ENCODE measurements at regions not wholly inside any gene's neighbourhood (a gene's known extent, or its start where the extent isn't known, plus 50 kb on each side); places are given as distances from the start of the nearest gene placed in this dataset.

DNA sequence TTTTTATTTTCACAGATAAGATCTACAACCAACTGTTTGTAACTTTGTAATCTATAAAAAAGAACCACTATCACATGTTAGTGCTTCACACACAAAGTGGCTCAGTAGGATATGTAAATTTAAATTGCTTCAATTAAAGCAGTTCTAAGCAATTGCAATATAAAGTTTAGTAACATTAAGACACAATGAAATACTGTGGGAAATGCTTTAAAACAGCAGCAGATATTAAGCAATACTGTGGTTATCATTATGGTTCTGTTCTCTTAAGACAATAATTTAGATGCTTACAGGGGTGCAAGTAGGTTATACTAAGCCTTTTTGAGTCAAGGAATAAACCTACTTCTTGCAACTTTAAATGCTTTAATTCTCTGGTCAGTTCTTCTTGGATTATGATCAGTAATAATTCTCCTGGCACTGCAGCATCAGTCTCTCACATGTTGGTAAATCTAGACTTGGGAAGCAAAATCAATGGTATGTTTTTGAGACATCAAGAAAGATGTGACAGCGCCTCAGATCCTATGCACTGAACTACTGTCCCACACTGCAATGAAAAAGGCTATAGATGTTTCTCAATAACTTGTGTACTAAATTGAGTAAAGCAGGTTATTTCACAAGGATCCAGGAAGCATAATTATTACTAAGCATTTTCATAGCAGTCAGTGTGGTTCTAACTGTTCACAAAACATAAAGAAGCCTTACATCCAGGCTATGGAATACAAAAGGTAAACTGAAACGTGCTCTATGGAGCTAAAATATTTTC lies 338.7 kb upstream of the PDE4D start:
- Histone ChIP-seq H3K36me3 (ENCODE audit: insufficient read depth) (no peaks in the 10 kb centered on the region), H3K4me1 (ENCODE audit: insufficient read depth) (no peaks in the 10 kb centered on the region), H3K27ac (ENCODE audit: low read depth) (no peak overlapping the region), H3K4me3 (ENCODE audit: low read depth, low read length) (no peak overlapping the region)
- WGBS, result 83% methylated on average over 2 of the region's 2 CpGs
- DNase-seq (ENCODE audit: extremely low spot score), result no peak

DNA sequence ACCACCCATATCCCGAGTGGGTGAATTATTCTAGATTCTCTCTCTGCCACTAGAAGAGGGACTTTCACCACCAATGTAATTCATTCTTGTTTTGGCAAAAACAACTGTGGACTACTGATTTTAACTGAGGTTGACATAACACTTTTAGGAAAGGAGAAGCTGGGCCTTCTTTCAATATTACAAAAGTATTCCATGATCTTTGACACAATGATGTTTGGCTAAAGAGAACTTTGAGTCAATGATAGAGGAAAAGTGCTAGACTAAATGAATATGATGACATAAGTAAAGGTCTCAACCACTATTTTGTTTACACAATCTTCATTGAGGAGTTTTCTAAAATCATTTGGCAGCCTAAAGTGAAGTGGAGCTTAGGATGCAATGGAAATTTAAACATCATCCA lies 336.9 kb upstream of the PDE4D start:
- DNase-seq (ENCODE audit: extremely low spot score), result no peak
- WGBS, result 96% methylated on average over 1 of the region's 1 CpG

DNA sequence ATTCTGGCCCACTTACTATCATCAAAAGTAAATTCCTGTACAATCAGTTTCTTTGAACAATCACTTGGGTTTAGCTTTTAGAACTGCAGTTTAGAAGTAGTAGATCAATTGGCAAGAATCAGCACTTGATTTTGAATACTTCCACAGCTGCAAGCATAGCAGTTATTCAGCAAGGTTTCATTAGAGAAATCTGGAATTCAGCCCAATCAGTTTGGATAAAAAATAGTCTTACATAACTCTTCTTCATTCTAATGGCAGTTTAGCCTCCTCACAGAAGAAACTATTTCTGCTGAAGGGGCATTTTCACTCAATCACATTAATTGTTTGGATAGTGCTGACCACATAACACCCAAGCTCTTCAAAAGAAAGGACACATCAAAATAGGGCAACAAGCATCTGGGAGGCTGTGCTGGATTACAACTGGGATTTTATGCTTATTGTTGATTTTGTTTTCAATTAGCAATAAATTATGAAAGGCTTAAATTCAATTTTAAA lies 336.2 kb upstream of the PDE4D start:
- no peak overlapping the region for H3K4me3 ChIP-seq (ENCODE audit: low read depth, low read length)
- no peaks in the 10 kb centered on the region for H3K36me3 ChIP-seq (ENCODE audit: insufficient read depth)
- no peak for DNase-seq (ENCODE audit: extremely low spot score)
- no peak overlapping the region for H3K27ac ChIP-seq (ENCODE audit: low read depth)
- H3K4me1 ChIP-seq (ENCODE audit: insufficient read depth), result no peaks in the 10 kb centered on the region

More for the DNA sequence above, 336.9 kb upstream of the PDE4D start:
- no peak overlapping the region for H3K4me3 ChIP-seq (ENCODE audit: low read depth, low read length)
- H3K36me3 ChIP-seq (ENCODE audit: insufficient read depth), result no peaks in the 10 kb centered on the region
- no peak overlapping the region for H3K27ac ChIP-seq (ENCODE audit: low read depth)
- no peaks in the 10 kb centered on the region for H3K4me1 ChIP-seq (ENCODE audit: insufficient read depth)

DNA sequence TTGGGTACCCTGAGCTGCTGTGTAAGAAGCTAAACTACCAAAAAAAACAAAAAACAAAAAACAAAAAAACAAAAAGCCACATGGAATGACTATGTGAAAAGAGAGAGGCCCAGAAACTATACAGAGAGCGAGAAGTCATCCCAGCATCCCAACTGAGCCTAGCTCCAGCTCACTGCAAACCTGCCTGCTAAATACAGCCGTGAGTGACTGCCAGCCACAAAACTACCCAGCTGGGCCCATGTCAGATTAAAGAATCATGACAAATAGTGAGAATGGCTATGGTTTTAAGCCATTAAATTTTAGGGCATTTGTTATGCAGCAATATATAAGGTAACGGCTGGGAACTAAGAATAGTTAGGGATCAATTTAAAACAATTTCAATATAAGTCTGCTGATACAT lies 335.1 kb upstream of the PDE4D start:
- no peak overlapping the region for H3K4me3 ChIP-seq (ENCODE audit: low read depth, low read length)
- H3K27ac ChIP-seq (ENCODE audit: low read depth), result no peak overlapping the region
- no peaks in the 10 kb centered on the region for H3K36me3 ChIP-seq (ENCODE audit: insufficient read depth)
- WGBS, result 93% methylated on average over 3 of the region's 3 CpGs
- DNase-seq (ENCODE audit: extremely low spot score), result no peak
- H3K4me1 ChIP-seq (ENCODE audit: insufficient read depth), result no peaks in the 10 kb centered on the region

DNA sequence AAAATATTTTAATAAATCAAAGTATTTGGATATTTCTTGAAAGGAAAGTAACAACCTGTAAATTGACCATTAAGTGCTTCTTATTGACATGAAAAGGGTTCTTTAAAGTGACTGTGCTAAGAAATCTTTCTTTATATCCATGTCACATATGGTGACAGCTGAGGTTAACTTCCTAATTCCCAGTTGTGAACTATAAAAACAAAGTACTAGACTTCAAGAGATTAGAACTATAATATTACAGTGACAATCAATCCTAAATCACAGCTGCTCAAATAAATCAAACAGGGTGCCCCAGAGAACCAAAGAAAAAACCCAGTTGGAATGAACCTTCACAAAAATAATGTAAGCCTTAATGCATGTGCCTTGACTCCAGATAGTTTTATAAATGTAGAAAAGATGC lies 332.6 kb upstream of the PDE4D start:
- Histone ChIP-seq H3K27ac (ENCODE audit: low read depth) (no peak overlapping the region), H3K36me3 (ENCODE audit: insufficient read depth) (no peaks in the 10 kb centered on the region), H3K4me3 (ENCODE audit: low read depth, low read length) (no peak overlapping the region), H3K4me1 (ENCODE audit: insufficient read depth) (no peaks in the 10 kb centered on the region)
- DNase-seq (ENCODE audit: extremely low spot score), result no peak

DNA sequence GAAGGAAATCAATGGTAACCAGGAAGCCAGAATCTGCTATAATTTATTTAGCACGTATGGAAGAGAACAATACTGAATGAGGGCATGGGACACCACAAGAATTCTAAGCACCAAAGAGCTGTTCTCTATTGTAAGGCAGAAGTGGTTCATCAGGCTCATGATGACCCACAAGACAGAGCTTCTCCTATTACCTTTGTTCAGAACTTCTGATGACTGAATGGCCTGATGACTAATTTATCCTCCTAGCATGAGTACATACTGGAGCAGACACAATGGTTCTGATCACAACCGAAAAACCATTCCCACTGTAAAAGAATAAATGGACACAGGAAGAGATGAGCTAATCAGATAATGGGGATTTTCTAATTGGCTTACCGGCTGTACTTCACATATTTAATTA lies 329.8 kb upstream of the PDE4D start:
- no peaks in the 10 kb centered on the region for H3K4me1 ChIP-seq (ENCODE audit: insufficient read depth)
- 81% methylated on average over 3 of the region's 3 CpGs for WGBS
- H3K4me3 ChIP-seq (ENCODE audit: low read depth, low read length), result no peak overlapping the region
- no peaks in the 10 kb centered on the region for H3K36me3 ChIP-seq (ENCODE audit: insufficient read depth)
- no peak for DNase-seq (ENCODE audit: extremely low spot score)
- no peak overlapping the region for H3K27ac ChIP-seq (ENCODE audit: low read depth)

DNA sequence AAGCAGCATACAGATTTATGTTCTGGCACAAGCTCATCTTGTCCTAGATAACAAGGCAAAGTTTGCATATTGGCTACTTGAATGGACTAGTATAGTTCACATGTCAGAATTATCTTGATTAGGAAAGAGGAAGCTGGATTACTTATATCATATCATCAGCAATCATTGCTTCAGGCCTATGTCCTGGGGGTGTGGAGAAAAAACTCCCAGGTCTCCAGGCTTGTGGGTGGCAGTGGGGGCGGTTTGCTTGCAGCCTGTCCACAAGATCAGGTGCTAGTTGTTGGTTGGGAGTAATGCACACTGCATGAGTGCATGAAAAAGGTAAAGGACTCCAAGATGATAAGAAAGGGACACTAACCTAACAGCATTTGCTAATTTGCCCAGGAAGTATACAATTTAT lies 326.4 kb upstream of the PDE4D start:
- Histone ChIP-seq H3K27ac (ENCODE audit: low read depth) (no peak overlapping the region), H3K4me1 (ENCODE audit: insufficient read depth) (no peaks in the 10 kb centered on the region), H3K36me3 (ENCODE audit: insufficient read depth) (no peaks in the 10 kb centered on the region), H3K4me3 (ENCODE audit: low read depth, low read length) (no peak overlapping the region)
- no peak for DNase-seq (ENCODE audit: extremely low spot score)
- 98% methylated on average over 1 of the region's 1 CpG for WGBS

DNA sequence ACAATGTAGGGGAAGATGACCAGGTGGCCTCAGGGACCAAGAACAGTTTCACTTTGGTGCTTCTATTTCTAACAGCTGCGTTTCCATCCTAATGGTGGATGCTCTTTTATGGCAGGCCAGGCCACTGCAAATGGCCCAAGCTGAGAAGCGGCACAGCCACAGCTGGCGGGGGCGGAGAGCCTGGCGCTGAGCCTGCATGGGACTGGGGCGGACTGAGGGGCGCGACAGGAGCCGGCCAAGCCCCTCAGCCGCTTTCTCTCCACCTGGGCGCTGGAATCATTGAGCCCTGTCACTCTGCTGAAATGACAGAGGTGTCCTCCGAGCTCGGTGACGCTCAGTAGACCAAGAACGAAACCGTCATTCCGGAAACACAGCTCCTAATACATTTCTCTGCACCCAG lies 317.3 kb upstream of the PDE4D start:
- H3K4me1 ChIP-seq (ENCODE audit: insufficient read depth), result no peaks in the 10 kb centered on the region
- 84% methylated on average over 17 of the region's 17 CpGs for WGBS

DNA sequence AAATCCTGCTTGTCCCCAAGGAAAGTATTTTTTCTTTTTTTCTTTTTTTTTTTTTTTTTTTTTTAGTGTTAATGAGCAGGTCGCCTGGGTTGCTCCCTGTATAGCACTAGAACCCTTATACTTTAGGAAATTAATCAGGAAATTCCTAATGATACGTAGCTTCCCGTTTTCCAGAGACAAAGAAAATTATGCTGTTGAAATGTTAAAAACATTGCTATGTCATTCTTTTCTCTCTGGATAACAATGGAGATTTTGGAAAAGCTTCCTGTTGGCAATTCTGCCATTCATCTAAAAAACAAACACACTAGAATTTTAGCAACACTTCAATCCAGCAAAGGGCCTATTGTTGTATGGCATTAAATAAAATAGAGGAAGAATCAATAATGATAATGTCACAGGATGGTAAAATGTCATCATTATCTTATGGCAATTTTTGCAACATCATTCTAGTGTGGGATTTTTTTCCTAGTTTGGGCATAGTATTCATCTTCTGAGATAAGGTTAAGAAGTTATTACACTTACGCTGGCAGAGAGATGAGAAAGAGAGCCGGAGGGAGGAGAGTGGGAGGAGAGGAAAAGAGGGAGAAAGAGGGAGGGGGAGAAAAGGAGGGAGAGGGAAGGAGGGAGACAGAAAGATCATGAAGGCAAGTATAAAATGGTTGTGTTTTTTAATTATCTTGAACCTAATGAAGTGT lies 315.8 kb upstream of the PDE4D start:
- H3K4me3 ChIP-seq (ENCODE audit: low read depth, low read length), result no peak overlapping the region
- no peak for DNase-seq (ENCODE audit: extremely low spot score)
- H3K36me3 ChIP-seq (ENCODE audit: insufficient read depth), result no peaks in the 10 kb centered on the region
- no peaks in the 10 kb centered on the region for H3K4me1 ChIP-seq (ENCODE audit: insufficient read depth)
- no peak overlapping the region for H3K27ac ChIP-seq (ENCODE audit: low read depth)
- 37% methylated on average over 5 of the region's 5 CpGs for whole genome bisulfite sequencing

More for the DNA sequence above, 317.3 kb upstream of the PDE4D start:
- Histone ChIP-seq H3K4me3 (ENCODE audit: low read depth, low read length) (no peak overlapping the region), H3K36me3 (ENCODE audit: insufficient read depth) (no peaks in the 10 kb centered on the region), H3K27ac (ENCODE audit: low read depth) (no peak overlapping the region)
- DNase-seq (ENCODE audit: extremely low spot score), result no peak

DNA sequence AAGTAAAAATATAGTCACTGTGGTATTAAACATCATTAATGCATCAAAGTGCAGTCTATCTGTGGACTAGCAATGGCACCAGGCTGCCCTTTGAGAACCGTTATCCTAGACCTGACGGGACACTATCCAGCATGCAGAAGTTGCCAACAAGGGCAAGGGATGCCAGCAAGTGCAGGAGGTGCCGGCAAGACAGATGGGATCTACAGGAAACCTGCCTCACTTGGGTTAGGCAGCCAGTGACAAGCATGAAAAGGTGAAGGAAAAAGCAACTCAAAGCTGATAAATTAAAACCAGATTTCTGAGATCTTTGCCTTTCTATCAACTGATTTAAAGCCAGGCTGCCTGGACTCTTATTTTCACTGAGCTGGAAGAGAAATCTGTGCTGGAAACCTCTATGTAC lies 315.2 kb upstream of the PDE4D start:
- Histone ChIP-seq H3K27ac (ENCODE audit: low read depth) (no peak overlapping the region), H3K4me3 (ENCODE audit: low read depth, low read length) (no peak overlapping the region), H3K4me1 (ENCODE audit: insufficient read depth) (no peaks in the 10 kb centered on the region), H3K36me3 (ENCODE audit: insufficient read depth) (no peaks in the 10 kb centered on the region)
- no peak for DNase-seq (ENCODE audit: extremely low spot score)
- WGBS, result 44% methylated on average over 3 of the region's 3 CpGs

DNA sequence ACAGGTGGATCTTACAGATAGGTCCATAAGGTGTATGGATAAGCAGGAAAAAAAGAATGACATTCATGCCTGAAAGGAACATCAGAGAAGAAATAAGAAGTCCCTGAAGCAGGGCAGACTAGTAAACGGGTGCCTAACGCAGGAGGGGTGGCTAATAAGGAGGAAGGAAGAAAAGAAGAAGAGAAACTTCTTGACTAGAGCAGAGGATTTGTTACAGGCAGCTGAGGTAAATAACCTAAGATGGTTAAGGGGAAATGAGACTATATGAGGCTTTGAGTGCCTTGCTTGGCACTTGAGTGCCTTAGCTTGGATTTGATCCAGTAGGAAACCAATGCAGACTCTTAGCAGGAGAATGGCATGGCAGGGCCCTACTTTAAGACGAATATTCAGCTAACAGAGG lies 313.5 kb upstream of the PDE4D start:
- no peaks in the 10 kb centered on the region for H3K36me3 ChIP-seq (ENCODE audit: insufficient read depth)
- DNase-seq (ENCODE audit: extremely low spot score), result no peak
- no peak overlapping the region for H3K27ac ChIP-seq (ENCODE audit: low read depth)
- no peak overlapping the region for H3K4me3 ChIP-seq (ENCODE audit: low read depth, low read length)
- H3K4me1 ChIP-seq (ENCODE audit: insufficient read depth), result no peaks in the 10 kb centered on the region
- 45% methylated on average over 3 of the region's 3 CpGs for WGBS

DNA sequence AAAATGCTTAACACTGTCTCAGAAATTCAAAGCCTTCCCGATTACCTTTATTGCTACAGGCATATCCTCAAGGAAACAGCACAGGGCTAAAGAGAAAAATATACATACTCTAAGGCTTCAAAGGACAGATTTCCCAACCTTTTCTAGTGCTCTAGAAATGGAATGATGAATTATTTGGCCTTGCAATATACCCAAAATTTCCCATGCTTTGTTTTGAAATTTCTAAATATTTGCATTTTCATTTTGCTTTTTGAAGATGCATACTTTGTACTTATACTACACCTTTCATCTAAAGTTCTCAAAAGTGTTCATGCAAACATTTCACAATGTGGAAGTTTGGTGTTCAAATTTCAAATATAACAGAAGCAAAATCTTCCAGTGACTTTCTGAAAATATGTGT lies 312.7 kb upstream of the PDE4D start:
- 57% methylated on average over 1 of the region's 1 CpG for WGBS
- no peak for DNase-seq (ENCODE audit: extremely low spot score)
- Histone ChIP-seq H3K4me1 (ENCODE audit: insufficient read depth) (no peaks in the 10 kb centered on the region), H3K36me3 (ENCODE audit: insufficient read depth) (no peaks in the 10 kb centered on the region), H3K4me3 (ENCODE audit: low read depth, low read length) (no peak overlapping the region), H3K27ac (ENCODE audit: low read depth) (no peak overlapping the region)

DNA sequence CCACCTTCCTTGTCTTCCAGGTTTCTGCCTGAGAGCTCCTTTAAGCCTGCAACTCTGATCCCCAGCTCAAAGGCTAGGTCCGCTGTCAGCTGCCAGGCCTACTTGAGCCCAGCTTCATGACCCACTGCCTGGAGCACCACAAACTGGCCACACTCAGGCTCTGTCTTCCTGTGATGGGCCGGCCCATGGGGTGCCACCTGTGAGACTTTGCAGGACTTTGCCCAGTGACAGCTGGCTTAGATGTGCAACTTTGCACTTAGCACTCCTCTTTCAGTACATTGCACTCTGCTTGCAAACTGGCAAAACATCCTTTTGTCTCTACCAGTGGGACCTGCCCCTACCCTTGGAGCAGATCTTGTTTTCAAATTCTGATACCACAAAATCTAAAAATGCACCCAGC lies 311.5 kb upstream of the PDE4D start:
- H3K4me3 ChIP-seq (ENCODE audit: low read depth, low read length), result no peak overlapping the region
- no peak for DNase-seq (ENCODE audit: extremely low spot score)
- 62% methylated on average over 2 of the region's 2 CpGs for WGBS
- H3K27ac ChIP-seq (ENCODE audit: low read depth), result no peak overlapping the region
- H3K36me3 ChIP-seq (ENCODE audit: insufficient read depth), result no peaks in the 10 kb centered on the region
- H3K4me1 ChIP-seq (ENCODE audit: insufficient read depth), result no peaks in the 10 kb centered on the region

DNA sequence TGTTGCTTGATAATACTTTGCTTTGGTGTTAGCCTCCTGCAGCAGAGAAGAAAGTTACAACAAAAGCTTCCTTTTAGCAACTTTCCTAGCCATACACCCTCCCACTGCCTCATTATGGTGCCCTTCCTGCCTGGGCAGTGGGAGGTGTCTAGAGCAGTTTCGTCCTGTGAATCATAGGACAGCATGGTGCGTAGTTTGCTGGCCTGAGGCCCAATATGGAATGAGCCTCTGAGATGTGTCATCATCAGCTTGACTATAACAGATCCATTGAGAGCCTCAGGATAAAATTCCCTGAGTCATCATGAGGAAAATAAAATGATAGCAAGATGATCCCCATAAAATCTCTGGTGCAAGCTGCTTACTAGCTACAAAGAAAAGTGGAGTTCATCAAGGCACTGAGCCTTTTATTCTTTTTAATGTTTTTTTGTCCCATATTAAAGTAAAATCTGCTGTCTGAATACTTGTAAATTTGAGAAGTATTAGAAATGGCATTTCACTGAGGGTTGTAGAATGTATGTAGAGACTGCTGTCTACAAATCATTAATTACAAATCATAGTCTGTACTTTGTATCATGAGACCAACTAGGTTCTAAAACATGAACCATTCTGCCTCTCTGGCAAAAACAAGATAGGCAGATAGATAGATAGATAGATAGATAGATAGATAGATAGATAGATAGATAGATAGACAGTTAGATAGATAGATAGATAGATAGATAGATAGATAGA lies 303.0 kb upstream of the PDE4D start:
- H3K27ac ChIP-seq (ENCODE audit: low read depth), result no peak overlapping the region
- 25% methylated on average over 2 of the region's 2 CpGs for WGBS
- no peaks in the 10 kb centered on the region for H3K4me1 ChIP-seq (ENCODE audit: insufficient read depth)
- DNase-seq (ENCODE audit: extremely low spot score), result no peak
- H3K4me3 ChIP-seq (ENCODE audit: low read depth, low read length), result no peak overlapping the region
- no peaks in the 10 kb centered on the region for H3K36me3 ChIP-seq (ENCODE audit: insufficient read depth)

Measured in urinary bladder (tissue), 3 donors.